DND-41 (cell line): ENCODE measurements at regions not wholly inside any gene's neighbourhood (a gene's known extent, or its start where the extent isn't known, plus 50 kb on each side); places are given as distances from the start of the nearest gene placed in this dataset.

Source experiments
- EZH2 ChIP-seq: IDR thresholded peaks from 3 replicates; pipeline ENCODE4 v1.6.1; 2012; ENCODE audit warnings: borderline replicate concordance, low read depth, mild to moderate bottlenecking, moderate library complexity, low read length, inconsistent platforms; ENCODE audit not compliant: severe bottlenecking
- TF ChIP-seq, protein P1 (sequence below): IDR thresholded peaks from 2 replicates; pipeline ENCODE4 v1.5.1; 2012; ENCODE audit warnings: borderline replicate concordance, low read length, moderate library complexity, mild to moderate bottlenecking; ENCODE audit not compliant: poor library complexity, severe bottlenecking; ENCODE audit errors: extremely low read depth

DNA sequence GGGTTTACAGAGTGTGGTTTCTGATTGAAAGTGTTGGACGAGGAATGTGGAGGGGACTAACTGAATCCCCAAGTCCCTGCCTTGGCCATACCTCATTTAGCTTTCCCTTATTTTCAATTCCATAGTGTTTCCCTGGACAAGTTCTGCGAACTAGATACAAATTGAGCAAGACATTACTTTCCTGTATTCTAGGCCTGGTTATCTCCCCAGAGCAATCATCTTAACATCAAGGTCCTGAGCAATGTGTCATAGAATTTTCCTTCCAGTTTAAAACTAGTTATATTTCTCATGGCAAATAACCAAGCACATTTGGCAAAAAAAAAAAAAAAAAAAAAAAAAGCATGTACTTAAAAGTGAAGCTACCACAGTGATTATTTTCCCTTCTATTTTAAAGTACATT lies 330.1 kb downstream of the CDH11 start:
- TF ChIP-seq, protein P1, sequence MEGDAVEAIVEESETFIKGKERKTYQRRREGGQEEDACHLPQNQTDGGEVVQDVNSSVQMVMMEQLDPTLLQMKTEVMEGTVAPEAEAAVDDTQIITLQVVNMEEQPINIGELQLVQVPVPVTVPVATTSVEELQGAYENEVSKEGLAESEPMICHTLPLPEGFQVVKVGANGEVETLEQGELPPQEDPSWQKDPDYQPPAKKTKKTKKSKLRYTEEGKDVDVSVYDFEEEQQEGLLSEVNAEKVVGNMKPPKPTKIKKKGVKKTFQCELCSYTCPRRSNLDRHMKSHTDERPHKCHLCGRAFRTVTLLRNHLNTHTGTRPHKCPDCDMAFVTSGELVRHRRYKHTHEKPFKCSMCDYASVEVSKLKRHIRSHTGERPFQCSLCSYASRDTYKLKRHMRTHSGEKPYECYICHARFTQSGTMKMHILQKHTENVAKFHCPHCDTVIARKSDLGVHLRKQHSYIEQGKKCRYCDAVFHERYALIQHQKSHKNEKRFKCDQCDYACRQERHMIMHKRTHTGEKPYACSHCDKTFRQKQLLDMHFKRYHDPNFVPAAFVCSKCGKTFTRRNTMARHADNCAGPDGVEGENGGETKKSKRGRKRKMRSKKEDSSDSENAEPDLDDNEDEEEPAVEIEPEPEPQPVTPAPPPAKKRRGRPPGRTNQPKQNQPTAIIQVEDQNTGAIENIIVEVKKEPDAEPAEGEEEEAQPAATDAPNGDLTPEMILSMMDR, result no peak
- no peak for TF ChIP-seq EZH2
